Osteoblast (primary cell): ENCODE measurements at regions not wholly inside any gene's neighbourhood (a gene's known extent, or its start where the extent isn't known, plus 50 kb on each side); places are given as distances from the start of the nearest gene placed in this dataset.

ENCODE experiments used
- DNase-seq: peaks from one replicate; pipeline ENCODE4 v3.0.0; 2011; ENCODE audit warnings: low spot score, mixed read lengths; ENCODE audit not compliant: insufficient read length; ENCODE audit errors: missing footprints
- H2AFZ ChIP-seq: 2 replicates; pipeline ENCODE4 v1.6.0; 2011; ENCODE audit warnings: mild to moderate bottlenecking, low read length
- H3K27ac ChIP-seq: 2 replicates; pipeline ENCODE4 v1.5.1; 2011; ENCODE audit warnings: mild to moderate bottlenecking, low read depth, low read length, moderate library complexity
- H3K27me3 ChIP-seq: 2 replicates; pipeline ENCODE4 v1.6.0; 2012; ENCODE audit warnings: mild to moderate bottlenecking, control low read depth, inconsistent platforms, low read length, moderate library complexity; ENCODE audit not compliant: insufficient read depth
- H3K36me3 ChIP-seq: 2 replicates; pipeline ENCODE4 v1.5.1; 2011; ENCODE audit warnings: mild to moderate bottlenecking, low read length, control low read depth, moderate library complexity; ENCODE audit not compliant: insufficient read depth
- H3K4me1 ChIP-seq: 2 replicates; pipeline ENCODE4 v1.5.1; 2011; ENCODE audit warnings: mild to moderate bottlenecking, low read length, control low read depth, moderate library complexity; ENCODE audit not compliant: insufficient read depth
- H3K4me2 ChIP-seq: 2 replicates; pipeline ENCODE4 v1.6.0; 2011; ENCODE audit warnings: mild to moderate bottlenecking, low read length; ENCODE audit not compliant: insufficient read depth
- H3K4me3 ChIP-seq: fragments of 200-600 bp; sonication (generic); 3 replicates; pipeline ENCODE4 v1.5.1; 2012; ENCODE audit warnings: mild to moderate bottlenecking, low read length, inconsistent platforms; ENCODE audit not compliant: insufficient read depth
- H3K79me2 ChIP-seq: 2 replicates; pipeline ENCODE4 v1.6.0; 2012; ENCODE audit warnings: mild to moderate bottlenecking, low read length, control low read depth, inconsistent platforms; ENCODE audit not compliant: insufficient read depth
- H3K9me3 ChIP-seq: 2 replicates; pipeline ENCODE4 v1.5.1; 2011; ENCODE audit warnings: low read depth, low read length, control low read depth
- H4K20me1 ChIP-seq: 2 replicates; pipeline ENCODE4 v1.6.0; 2012; ENCODE audit warnings: mild to moderate bottlenecking, low read length, control low read depth; ENCODE audit not compliant: insufficient read depth
- TF ChIP-seq, protein P1 (sequence below): IDR thresholded peaks from 2 replicates; pipeline ENCODE4 v1.5.1; 2011; ENCODE audit warnings: mild to moderate bottlenecking, low read depth, low read length, moderate library complexity; ENCODE audit errors: extremely low read depth

- Histone ChIP-seq H3K9me3 (no peaks in the 10 kb centered on the region), H3K27ac (no peak overlapping the region), H3K36me3 (no peaks in the 10 kb centered on the region), H4K20me1 (no peaks in the 10 kb centered on the region), H3K4me3 (no peak overlapping the region), H2AFZ (no peak overlapping the region), H3K27me3 (no peaks in the 10 kb centered on the region), H3K4me1 (no peaks in the 10 kb centered on the region), H3K79me2 (no peaks in the 10 kb centered on the region), H3K4me2 (no peak overlapping the region)
- TF ChIP-seq, protein P1, sequence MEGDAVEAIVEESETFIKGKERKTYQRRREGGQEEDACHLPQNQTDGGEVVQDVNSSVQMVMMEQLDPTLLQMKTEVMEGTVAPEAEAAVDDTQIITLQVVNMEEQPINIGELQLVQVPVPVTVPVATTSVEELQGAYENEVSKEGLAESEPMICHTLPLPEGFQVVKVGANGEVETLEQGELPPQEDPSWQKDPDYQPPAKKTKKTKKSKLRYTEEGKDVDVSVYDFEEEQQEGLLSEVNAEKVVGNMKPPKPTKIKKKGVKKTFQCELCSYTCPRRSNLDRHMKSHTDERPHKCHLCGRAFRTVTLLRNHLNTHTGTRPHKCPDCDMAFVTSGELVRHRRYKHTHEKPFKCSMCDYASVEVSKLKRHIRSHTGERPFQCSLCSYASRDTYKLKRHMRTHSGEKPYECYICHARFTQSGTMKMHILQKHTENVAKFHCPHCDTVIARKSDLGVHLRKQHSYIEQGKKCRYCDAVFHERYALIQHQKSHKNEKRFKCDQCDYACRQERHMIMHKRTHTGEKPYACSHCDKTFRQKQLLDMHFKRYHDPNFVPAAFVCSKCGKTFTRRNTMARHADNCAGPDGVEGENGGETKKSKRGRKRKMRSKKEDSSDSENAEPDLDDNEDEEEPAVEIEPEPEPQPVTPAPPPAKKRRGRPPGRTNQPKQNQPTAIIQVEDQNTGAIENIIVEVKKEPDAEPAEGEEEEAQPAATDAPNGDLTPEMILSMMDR: no peak
- DNase-seq: no peak
Observed at GRCh38 chr13:111904701-111905608, 162.0 kb upstream of the SOX1 start.

GRCh38 chr13:111905609-111905945 lies 161.4 kb upstream of the SOX1 start:
- H2AFZ ChIP-seq: no peak overlapping the region
- no peaks in the 10 kb centered on the region for H3K9me3 ChIP-seq
- no peaks in the 10 kb centered on the region for H3K27me3 ChIP-seq
- H3K79me2 ChIP-seq: no peaks in the 10 kb centered on the region
- DNase-seq: no peak
- H4K20me1 ChIP-seq: no peaks in the 10 kb centered on the region
- H3K4me2 ChIP-seq: no peak overlapping the region
- H3K4me1 ChIP-seq: no peaks in the 10 kb centered on the region
- no peak overlapping the region for H3K27ac ChIP-seq
- no peak overlapping the region for H3K4me3 ChIP-seq
- TF ChIP-seq, protein P1: no peak
- no peaks in the 10 kb centered on the region for H3K36me3 ChIP-seq

GRCh38 chr13:111906306-111906705 lies 160.6 kb upstream of the SOX1 start:
- no peak for DNase-seq

GRCh38 chr13:111906816-111907215 lies 160.1 kb upstream of the SOX1 start:
- no peaks in the 10 kb centered on the region for H4K20me1 ChIP-seq
- H3K4me3 ChIP-seq: no peak overlapping the region
- H2AFZ ChIP-seq: no peak overlapping the region
- H3K4me2 ChIP-seq: no peak overlapping the region
- no peaks in the 10 kb centered on the region for H3K9me3 ChIP-seq
- TF ChIP-seq, protein P1: no peak
- H3K36me3 ChIP-seq: no peaks in the 10 kb centered on the region
- H3K27ac ChIP-seq: no peak overlapping the region
- no peak for DNase-seq
- no peaks in the 10 kb centered on the region for H3K27me3 ChIP-seq
- H3K4me1 ChIP-seq: no peaks in the 10 kb centered on the region
- no peaks in the 10 kb centered on the region for H3K79me2 ChIP-seq

More at GRCh38 chr13:111906306-111906705, 160.6 kb upstream of the SOX1 start:
- TF ChIP-seq, protein P1: no peak
- Histone ChIP-seq H3K4me1 (no peaks in the 10 kb centered on the region), H3K9me3 (no peaks in the 10 kb centered on the region), H3K4me3 (no peak overlapping the region), H4K20me1 (no peaks in the 10 kb centered on the region), H3K36me3 (no peaks in the 10 kb centered on the region), H3K79me2 (no peaks in the 10 kb centered on the region), H3K27ac (no peak overlapping the region), H2AFZ (no peak overlapping the region), H3K27me3 (no peaks in the 10 kb centered on the region), H3K4me2 (no peak overlapping the region)
